H1 (cell line): ENCODE measurements at regions not wholly inside any gene's neighbourhood (a gene's known extent, or its start where the extent isn't known, plus 50 kb on each side); places are given as distances from the start of the nearest gene placed in this dataset.

Source experiments
- CTCF ChIA-PET: fragments of 300-600 bp; sonication (Branson Sonifier 250); formaldehyde crosslinking; loops from one replicate; lab custom pipeline; 2021; ENCODE audit not compliant: partially characterized antibody; lab: Charles Lee
- POLR2A ChIA-PET: fragments of 300-600 bp; sonication (Branson Sonifier 250); formaldehyde crosslinking; loops from one replicate; lab custom pipeline; 2021; ENCODE audit warnings: inconsistent platforms; ENCODE audit not compliant: partially characterized antibody; lab: Charles Lee
- DNase-seq, 2 experiments: peaks; one replicate each; pipeline versions ENCODE4 v3.0.0 to v3.0.0-alpha.2; 2010 to 2022; ENCODE audit warnings: low spot score in 2 of 2, low read depth in 1 of 2, mixed read lengths in 1 of 2
- FAIRE-seq: peaks from 2 replicates; lab custom pipeline; 2011; peaks lifted over from hg19 to GRCh38; lab: Jason Lieb, UNC
- H2AFZ ChIP-seq: 2 replicates; pipeline ENCODE4 v1.8.1; 2012; ENCODE audit warnings: low read length, inconsistent platforms
- H2AK5ac ChIP-seq: 2 replicates; pipeline ENCODE4 v1.6.1; 2013; ENCODE audit warnings: low read depth, low read length
- H2BK120ac ChIP-seq: replicated peaks from 2 replicates; pipeline ENCODE3; 2013; ENCODE audit warnings: low read depth, low read length, inconsistent platforms
- H2BK12ac ChIP-seq: 2 replicates; pipeline ENCODE4 v1.6.1; 2013; ENCODE audit warnings: low read depth, low read length
- H2BK15ac ChIP-seq: 2 replicates; pipeline ENCODE4 v1.6.1; 2013; ENCODE audit warnings: low read length
- H2BK20ac ChIP-seq: 2 replicates; pipeline ENCODE4 v1.6.1; 2013; ENCODE audit warnings: low read length
- H2BK5ac ChIP-seq: 2 replicates; pipeline ENCODE4 v1.6.1; 2013; ENCODE audit warnings: low read depth, low read length
- H3K14ac ChIP-seq: 2 replicates; pipeline ENCODE4 v1.6.1; 2013; ENCODE audit warnings: inconsistent platforms; ENCODE audit not compliant: insufficient read length
- H3K18ac ChIP-seq: 2 replicates; pipeline ENCODE4 v1.6.1; 2013; ENCODE audit warnings: low read length; ENCODE audit errors: extremely low read depth
- H3K23ac ChIP-seq: 2 replicates; pipeline ENCODE4 v1.6.1; 2013; ENCODE audit warnings: inconsistent platforms; ENCODE audit not compliant: insufficient read length
- H3K23me2 ChIP-seq: 2 replicates; pipeline ENCODE4 v1.6.1; 2013; ENCODE audit warnings: low read depth, low read length
- H3K27ac ChIP-seq: 2 replicates; pipeline ENCODE4 v1.6.1; 2011; ENCODE audit warnings: low read depth, low read length, inconsistent platforms
- H3K27me3 ChIP-seq, 4 experiments: replicated peaks in 1 of 4; 1 replicate in 1 of 4; 2 replicates in 3 of 4; pipeline versions ENCODE4 v1.6.1 to v1.8.1; 2011 to 2013; ENCODE audit warnings: low read length in 3 of 4, mild to moderate bottlenecking in 3 of 4, inconsistent platforms in 2 of 4, mixed read lengths in 2 of 4, moderate library complexity in 1 of 4; ENCODE audit not compliant: control insufficient read depth in 3 of 4, insufficient read depth in 3 of 4; ENCODE audit errors: extremely low read depth in 1 of 4
- H3K36me3 ChIP-seq, 4 experiments: 2 replicates each; pipeline versions ENCODE4 v1.6.1 to v1.8.1; 2011 to 2013; ENCODE audit warnings: mild to moderate bottlenecking in 4 of 4, low read length in 3 of 4, moderate library complexity in 2 of 4, control low read depth in 1 of 4, inconsistent platforms in 1 of 4; ENCODE audit not compliant: insufficient read depth in 4 of 4, control insufficient read depth in 2 of 4
- H3K4ac ChIP-seq: replicated peaks from 2 replicates; pipeline ENCODE3; 2013; ENCODE audit warnings: low read length, low read depth, mixed read lengths, inconsistent platforms; ENCODE audit not compliant: insufficient read length
- H3K4me1 ChIP-seq, 4 experiments: replicated peaks in 1 of 4; 1 replicate in 1 of 4; 2 replicates in 3 of 4; pipeline versions ENCODE4 v1.6.1 to v1.8.1; 2011 to 2013; ENCODE audit warnings: low read length in 3 of 4, inconsistent platforms in 2 of 4, mixed read lengths in 1 of 4; ENCODE audit not compliant: insufficient read depth in 4 of 4, control insufficient read depth in 3 of 4
- H3K4me2 ChIP-seq, 2 experiments: 2 replicates each; pipeline versions ENCODE4 v1.6.1 to v1.8.1; 2011 to 2013; ENCODE audit warnings: low read depth in 2 of 2, low read length in 2 of 2, control low read depth in 1 of 2, inconsistent platforms in 1 of 2, mild to moderate bottlenecking in 1 of 2; ENCODE audit not compliant: insufficient read depth in 1 of 2
- H3K4me3 ChIP-seq, 4 experiments: fragments of 200-600, 300-600 bp in 1 of 4; sonication (generic), shearing (Covaris generic), sonication (Bioruptor Twin) in 1 of 4; 2 replicates each; pipeline versions ENCODE4 v1.5.1 to v1.8.1; 2011 to 2016; ENCODE audit warnings: low read length in 4 of 4, low read depth in 3 of 4, control low read depth in 2 of 4, inconsistent platforms in 2 of 4, mild to moderate bottlenecking in 2 of 4, mixed read lengths in 1 of 4, moderate library complexity in 1 of 4; ENCODE audit not compliant: insufficient read depth in 2 of 4; ENCODE audit errors: extremely low read depth in 1 of 4
- H3K56ac ChIP-seq: replicated peaks from 2 replicates; pipeline ENCODE3; 2013; ENCODE audit warnings: low read depth, mild to moderate bottlenecking, mixed read lengths, low read length, inconsistent platforms; ENCODE audit not compliant: insufficient read length
- H3K79me1 ChIP-seq: 2 replicates; pipeline ENCODE4 v1.6.1; 2013; ENCODE audit warnings: low read depth, low read length, control low read depth
- H3K79me2 ChIP-seq, 2 experiments: 2 replicates each; pipeline versions ENCODE4 v1.6.1 to v1.8.1; 2012 to 2013; ENCODE audit warnings: low read length in 2 of 2, mild to moderate bottlenecking in 2 of 2, inconsistent platforms in 1 of 2; ENCODE audit not compliant: insufficient read depth in 2 of 2, control insufficient read depth in 1 of 2
- H3K9ac ChIP-seq, 4 experiments: replicated peaks in 1 of 4; 1 replicate in 1 of 4; 2 replicates in 3 of 4; pipeline versions ENCODE4 v1.6.1 to v1.8.1; 2011 to 2013; ENCODE audit warnings: low read depth in 3 of 4, low read length in 3 of 4, control low read depth in 2 of 4, mild to moderate bottlenecking in 2 of 4, moderate library complexity in 2 of 4, inconsistent platforms in 1 of 4; ENCODE audit errors: extremely low read depth in 1 of 4
- H3K9me3 ChIP-seq, 2 experiments: 2 replicates each; pipeline versions ENCODE4 v1.6.1 to v1.8.1; 2012 to 2013; ENCODE audit warnings: mild to moderate bottlenecking in 2 of 2, moderate library complexity in 2 of 2, control low read depth in 1 of 2, inconsistent platforms in 1 of 2, low read depth in 1 of 2, low read length in 1 of 2, mixed read lengths in 1 of 2; ENCODE audit not compliant: insufficient read depth in 2 of 2
- H4K20me1 ChIP-seq, 2 experiments: replicated peaks in 1 of 2; 2 replicates each; pipeline versions ENCODE3 to v1.8.1; 2011 to 2013; ENCODE audit warnings: inconsistent platforms in 2 of 2, low read length in 2 of 2, mild to moderate bottlenecking in 1 of 2; ENCODE audit not compliant: insufficient read depth in 2 of 2, control insufficient read depth in 1 of 2
- H4K5ac ChIP-seq: 2 replicates; pipeline ENCODE4 v1.6.1; 2013; ENCODE audit warnings: low read length, low read depth, mixed read lengths, inconsistent platforms; ENCODE audit not compliant: insufficient read length
- H4K8ac ChIP-seq: 2 replicates; pipeline ENCODE4 v1.8.0; 2013; ENCODE audit warnings: mild to moderate bottlenecking, moderate library complexity, low read length, inconsistent platforms; ENCODE audit not compliant: insufficient read depth; ENCODE audit errors: extremely low read depth
- H4K91ac ChIP-seq: replicated peaks from 2 replicates; pipeline ENCODE3; 2013; ENCODE audit warnings: low read length, mixed read lengths, inconsistent platforms; ENCODE audit not compliant: insufficient read length
- CTBP2 ChIP-seq: IDR thresholded peaks from 2 replicates; pipeline ENCODE4 v1.7.0; 2011; ENCODE audit warnings: borderline replicate concordance, mild to moderate bottlenecking, moderate library complexity, mixed read lengths, low read length; ENCODE audit not compliant: insufficient read depth, insufficient read length
- E2F6 ChIP-seq: IDR thresholded peaks from 2 replicates; pipeline ENCODE4 v1.6.1; 2012; ENCODE audit warnings: inconsistent platforms
- FOSL1 ChIP-seq: IDR thresholded peaks from 2 replicates; pipeline ENCODE4 v1.6.1; 2011; ENCODE audit warnings: mild to moderate bottlenecking, low read depth, low read length, moderate library complexity; ENCODE audit not compliant: insufficient read depth
- HDAC2 ChIP-seq, 2 experiments: fragments of 300-600 bp in 1 of 2; sonication (generic) in 1 of 2; IDR thresholded peaks; 2 replicates each; pipeline ENCODE4 v1.6.1; 2011 to 2012; ENCODE audit warnings: low read depth in 2 of 2, low read length in 2 of 2, mild to moderate bottlenecking in 2 of 2, moderate library complexity in 2 of 2, borderline replicate concordance in 1 of 2, inconsistent platforms in 1 of 2
- HDAC6 ChIP-seq: IDR thresholded peaks from one replicate; pipeline ENCODE4 v1.7.1; 2012; ENCODE audit warnings: low read depth, mild to moderate bottlenecking, inconsistent platforms, low read length, moderate library complexity
- JUN ChIP-seq: IDR thresholded peaks from 2 replicates; pipeline ENCODE4 v1.6.1; 2011; ENCODE audit warnings: low read depth, mild to moderate bottlenecking, improper control_type of control experiment, low read length
- KDM5A ChIP-seq: fragments of 200-600 bp; IDR thresholded peaks from 2 replicates; pipeline ENCODE4 v1.7.1; 2012; ENCODE audit warnings: mild to moderate bottlenecking, low read length, inconsistent platforms, mixed read lengths
- MAFK ChIP-seq: IDR thresholded peaks from 2 replicates; pipeline ENCODE4 v1.6.1; 2012; ENCODE audit warnings: low read depth, mild to moderate bottlenecking, improper control_type of control experiment, low read length
- NANOG ChIP-seq: IDR thresholded peaks from 2 replicates; pipeline ENCODE4 v1.6.1; 2011; ENCODE audit warnings: low read length, low read depth, mild to moderate bottlenecking, inconsistent platforms; ENCODE audit not compliant: insufficient read depth, poor library complexity, severe bottlenecking
- POLR2A ChIP-seq, 2 experiments: IDR thresholded peaks; 1 replicate in 1 of 2; 2 replicates in 1 of 2; pipeline ENCODE4 v1.6.1; 2011; ENCODE audit warnings: low read depth in 2 of 2, low read length in 2 of 2, mild to moderate bottlenecking in 2 of 2; ENCODE audit errors: control extremely low read depth in 1 of 2
- SP1 ChIP-seq: IDR thresholded peaks from 2 replicates; pipeline ENCODE4 v1.6.1; 2011; ENCODE audit warnings: low read depth, low read length
- SRF ChIP-seq: IDR thresholded peaks from 2 replicates; pipeline ENCODE4 v1.6.1; 2011; ENCODE audit warnings: mild to moderate bottlenecking, low read depth, low read length, moderate library complexity
- WGBS, 2 experiments: shearing (Covaris generic) in 1 of 2; methylation state at CpG; one replicate each; pipeline versions ENCODE4 v1.1.6 to v1.1.7; 2013 to 2015; ENCODE audit warnings: low lambda C conversion rate in 2 of 2, mixed read lengths in 2 of 2, inconsistent platforms in 1 of 2, low coverage in 1 of 2, missing lambda C conversion rate in 1 of 2; ENCODE audit not compliant: insufficient replicate concordance in 2 of 2, insufficient coverage in 1 of 2, insufficient read length in 1 of 2; ENCODE audit errors: extremely low coverage in 1 of 2, missing lambda C conversion rate in 1 of 2; 5-methylcytosine and 5-hydroxymethylcytosine counted together

DNA sequence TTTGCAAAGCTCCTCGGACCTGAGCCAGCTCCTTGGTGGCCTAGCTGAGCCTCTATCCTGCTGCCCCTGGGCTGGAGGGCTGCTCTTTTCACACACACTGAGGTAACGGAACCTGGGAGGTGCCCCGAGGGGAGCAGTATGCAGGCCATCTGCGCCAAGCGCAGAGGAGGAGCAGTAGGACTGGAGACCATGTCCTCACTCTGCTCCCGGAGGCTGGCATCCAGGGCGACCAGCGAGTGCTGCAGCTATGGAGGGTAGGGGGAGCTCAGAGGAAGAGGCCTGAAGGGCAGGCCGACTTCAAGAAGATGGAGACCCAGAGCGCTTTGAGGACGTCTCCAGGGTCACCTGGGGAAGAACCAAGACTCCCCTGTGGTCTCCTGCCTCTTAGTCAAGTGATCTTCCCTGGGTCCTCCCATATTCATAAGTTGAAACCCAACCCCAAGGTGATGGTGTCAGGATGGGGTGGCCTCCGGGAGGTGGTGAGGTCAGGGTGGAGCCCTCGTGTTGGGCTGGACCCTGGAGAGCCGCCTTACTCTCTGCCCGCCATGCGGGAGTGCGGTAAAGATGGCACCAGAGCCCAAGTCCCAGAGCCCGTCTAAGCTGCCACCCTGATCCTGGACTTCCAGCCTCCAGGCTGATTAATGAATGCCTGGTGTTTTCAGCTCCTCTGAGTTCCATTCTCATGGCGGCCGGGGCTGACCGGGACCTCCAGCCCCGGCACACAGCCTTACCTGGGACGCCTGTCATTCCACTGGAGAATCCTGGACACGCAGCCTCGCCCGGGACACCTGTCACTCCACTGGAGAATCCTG lies 160.7 kb downstream of the NDUFA10 start:
- H3K14ac ChIP-seq, result no peak overlapping the region
- no peak overlapping the region for H3K23ac ChIP-seq
- no peak for FAIRE-seq
- 91% methylated on average over 23 of the region's 26 CpGs; no CpG with 5 or more reads in 1 of the 2 experiments for WGBS, 2 experiments
- no peak overlapping the region for H3K4me3 ChIP-seq
- H4K5ac ChIP-seq, result no peak overlapping the region
- H3K18ac ChIP-seq, result no peak overlapping the region
- ChIA-PET POLR2A (no interaction called here), CTCF (no interaction called here)
- peaks cover 0 to 8% (median 0%) of the 10 kb centered on the region in 4 experiments; a peak in 1 of 8 replicates for H3K36me3 ChIP-seq
- no peak overlapping the region for H2BK120ac ChIP-seq
- no peak overlapping the region for H2AFZ ChIP-seq
- H4K91ac ChIP-seq, result no peak overlapping the region
- no peak overlapping the region for H2AK5ac ChIP-seq
- peaks cover 5 to 31% of the 10 kb centered on the region in 2 experiments; a peak in 3 of 4 replicates for H3K9me3 ChIP-seq
- H2BK12ac ChIP-seq, result no peak overlapping the region
- H4K20me1 ChIP-seq, result peaks cover 0 to 30% of the 10 kb centered on the region in 2 experiments
- no peak overlapping the region for H2BK5ac ChIP-seq
- peaks cover 0 to 4% of the 10 kb centered on the region in 2 experiments; a peak in 1 of 4 replicates for H3K79me2 ChIP-seq
- H3K27ac ChIP-seq, result no peak overlapping the region
- H3K4me2 ChIP-seq, result no peak overlapping the region
- DNase-seq, result peak in 1 of 2 experiments; percentile 29
- no peak overlapping the region for H3K9ac ChIP-seq
- no peak overlapping the region for H4K8ac ChIP-seq
- no peak overlapping the region for H3K4ac ChIP-seq
- no peak overlapping the region for H2BK20ac ChIP-seq
- H2BK15ac ChIP-seq, result no peak overlapping the region
- H3K79me1 ChIP-seq, result peaks cover 3% of the 10 kb centered on the region; the same call in 1 of the 2 replicates
- H3K23me2 ChIP-seq, result peaks cover 32% of the 10 kb centered on the region; the same call in 1 of the 2 replicates
- peaks cover 0 to 3% (median 0%) of the 10 kb centered on the region in 4 experiments; a peak in 1 of 7 replicates for H3K4me1 ChIP-seq
- no peaks in the 10 kb centered on the region for H3K27me3 ChIP-seq
- H3K56ac ChIP-seq, result no peak overlapping the region
- no peak for TF ChIP-seq SP1
- no peak for TF ChIP-seq NANOG
- TF ChIP-seq SRF, result no peak
- TF ChIP-seq E2F6, result no peak
- TF ChIP-seq KDM5A, result no peak
- no peak for TF ChIP-seq FOSL1
- TF ChIP-seq MAFK, result no peak
- TF ChIP-seq HDAC6, result no peak
- no peak for TF ChIP-seq POLR2A (IDR thresholded peaks at IDR 0.05; ENCODE audit: control extremely low read depth in 1 of 2, low read depth in 2 of 2, low read length in 2 of 2)
- TF ChIP-seq CTBP2, result no peak
- no peak for TF ChIP-seq JUN
- TF ChIP-seq HDAC2 (IDR thresholded peaks at IDR 0.05; ENCODE audit: borderline replicate concordance in 1 of 2, low read depth in 2 of 2, low read length in 2 of 2), result no peak
